ENCODE measurements at regions not wholly inside any gene's neighbourhood (a gene's known extent, or its start where the extent isn't known, plus 50 kb on each side); places are given as distances from the start of the nearest gene placed in this dataset.

GRCh38 chr15:60257591-60258159 is 140.1 kb downstream of the ANXA2 start:
- TF ChIP-seq, protein P1, sequence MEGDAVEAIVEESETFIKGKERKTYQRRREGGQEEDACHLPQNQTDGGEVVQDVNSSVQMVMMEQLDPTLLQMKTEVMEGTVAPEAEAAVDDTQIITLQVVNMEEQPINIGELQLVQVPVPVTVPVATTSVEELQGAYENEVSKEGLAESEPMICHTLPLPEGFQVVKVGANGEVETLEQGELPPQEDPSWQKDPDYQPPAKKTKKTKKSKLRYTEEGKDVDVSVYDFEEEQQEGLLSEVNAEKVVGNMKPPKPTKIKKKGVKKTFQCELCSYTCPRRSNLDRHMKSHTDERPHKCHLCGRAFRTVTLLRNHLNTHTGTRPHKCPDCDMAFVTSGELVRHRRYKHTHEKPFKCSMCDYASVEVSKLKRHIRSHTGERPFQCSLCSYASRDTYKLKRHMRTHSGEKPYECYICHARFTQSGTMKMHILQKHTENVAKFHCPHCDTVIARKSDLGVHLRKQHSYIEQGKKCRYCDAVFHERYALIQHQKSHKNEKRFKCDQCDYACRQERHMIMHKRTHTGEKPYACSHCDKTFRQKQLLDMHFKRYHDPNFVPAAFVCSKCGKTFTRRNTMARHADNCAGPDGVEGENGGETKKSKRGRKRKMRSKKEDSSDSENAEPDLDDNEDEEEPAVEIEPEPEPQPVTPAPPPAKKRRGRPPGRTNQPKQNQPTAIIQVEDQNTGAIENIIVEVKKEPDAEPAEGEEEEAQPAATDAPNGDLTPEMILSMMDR (IDR thresholded peaks at IDR 0.05), result no peak
- TF ChIP-seq EP300 (IDR thresholded peaks at IDR 0.05) (no peak), POLR2A (IDR thresholded peaks at IDR 0.05) (no peak)

All from sigmoid colon (tissue), 4 donors.